CD4-positive, alpha-beta memory T cell (primary cell): ENCODE measurements at regions not wholly inside any gene's neighbourhood (a gene's known extent, or its start where the extent isn't known, plus 50 kb on each side); places are given as distances from the start of the nearest gene placed in this dataset.

Experiments used
- CTCF ChIA-PET: fragments of 350-600 bp; sonication (Branson Sonifier 250); formaldehyde crosslinking; loops from one replicate; lab custom pipeline; 2021; ENCODE audit warnings: inconsistent platforms; ENCODE audit not compliant: partially characterized antibody; lab: Charles Lee
- POLR2A ChIA-PET: fragments of 350-600 bp; sonication (Branson Sonifier 250); formaldehyde crosslinking; loops from one replicate; lab custom pipeline; 2021; ENCODE audit not compliant: partially characterized antibody; lab: Charles Lee
- DNase-seq, 5 donors: peaks; one replicate each; pipeline versions ENCODE4 v3.0.0 to v3.0.0-alpha.2; 2020 to 2022; ENCODE audit warnings: mixed read lengths in 1 of 5
- H3K27ac ChIP-seq: one replicate; pipeline ENCODE4 v1.7.0; 2013; ENCODE audit warnings: low read depth, low read length
- H3K27me3 ChIP-seq: 2 replicates; pipeline ENCODE4 v1.7.0; 2013; ENCODE audit warnings: mild to moderate bottlenecking, low read length, moderate library complexity; ENCODE audit not compliant: insufficient read depth
- H3K36me3 ChIP-seq: 2 replicates; pipeline ENCODE4 v1.7.0; 2013; ENCODE audit warnings: mild to moderate bottlenecking, low read length, moderate library complexity; ENCODE audit not compliant: insufficient read depth
- H3K4me1 ChIP-seq: 2 replicates; pipeline ENCODE4 v1.7.0; 2013; ENCODE audit warnings: mild to moderate bottlenecking, low read length, moderate library complexity; ENCODE audit not compliant: insufficient read depth
- H3K4me3 ChIP-seq, 2 donors: one replicate each; pipeline ENCODE4 v1.7.0; 2013; ENCODE audit warnings: low read length in 2 of 2, mild to moderate bottlenecking in 1 of 2
- H3K9me3 ChIP-seq, 2 donors: one replicate each; pipeline ENCODE4 v1.7.0; 2013; ENCODE audit warnings: low read length in 2 of 2, control low read depth in 1 of 2; ENCODE audit not compliant: control insufficient read depth in 1 of 2
- H3K27ac Mint-ChIP-seq, 7 donors: one replicate each; pipeline ENCODE4 v1.8.0; 2020 to 2021; ENCODE audit warnings: mixed read lengths in 7 of 7, mild to moderate bottlenecking in 6 of 7, inconsistent platforms in 3 of 7, moderate library complexity in 3 of 7
- H3K27me3 Mint-ChIP-seq, 2 donors: one replicate each; pipeline ENCODE4 v1.8.0; 2020 to 2021; ENCODE audit warnings: mixed read lengths in 2 of 2
- H3K36me3 Mint-ChIP-seq, 2 donors: one replicate each; pipeline ENCODE4 v1.8.0; 2020 to 2021; ENCODE audit warnings: mixed read lengths in 2 of 2, inconsistent platforms in 1 of 2, mild to moderate bottlenecking in 1 of 2
- H3K4me1 Mint-ChIP-seq, 4 donors: one replicate each; pipeline ENCODE4 v1.8.0; 2020 to 2021; ENCODE audit warnings: mixed read lengths in 4 of 4, mild to moderate bottlenecking in 1 of 4
- H3K4me3 Mint-ChIP-seq, 8 donors: one replicate each; pipeline ENCODE4 v1.8.0; 2020 to 2021; ENCODE audit warnings: mixed read lengths in 8 of 8, mild to moderate bottlenecking in 7 of 8, moderate library complexity in 6 of 8, inconsistent platforms in 3 of 8
- H3K9me3 Mint-ChIP-seq, 8 donors: one replicate each; pipeline ENCODE4 v1.8.0; 2020 to 2021; ENCODE audit warnings: mixed read lengths in 8 of 8, mild to moderate bottlenecking in 5 of 8, inconsistent platforms in 3 of 8, moderate library complexity in 1 of 8
- intact Hi-C: fragments of 100-400 bp; cut with micrococcal nuclease; formaldehyde crosslinking; loops from one replicate; pipeline ENCODE4 v1.15.1; 2023

- POLR2A ChIA-PET: no interaction called here
- no peak for DNase-seq
- no peak overlapping the region for H3K4me3 Mint-ChIP-seq
- intact Hi-C loops: no loop called here
- Histone ChIP-seq H3K27ac (no peak overlapping the region), H3K4me1 (no peaks in the 10 kb centered on the region), H3K27me3 (no peaks in the 10 kb centered on the region), H3K9me3 (no peaks in the 10 kb centered on the region), H3K4me3 (no peak overlapping the region), H3K36me3 (no peaks in the 10 kb centered on the region)
- peaks cover 0 to under 1% (median under 1%) of the 10 kb centered on the region in 4 donors for H3K4me1 Mint-ChIP-seq
- CTCF ChIA-PET: no interaction called here
- H3K27ac Mint-ChIP-seq: no peak overlapping the region
- no peaks in the 10 kb centered on the region for H3K9me3 Mint-ChIP-seq
- H3K36me3 Mint-ChIP-seq: no peaks in the 10 kb centered on the region
- no peaks in the 10 kb centered on the region for H3K27me3 Mint-ChIP-seq
These were observed 784.6 kb downstream of the RNF144A start for GRCh38 chr2:7701791-7702190.

DNA sequence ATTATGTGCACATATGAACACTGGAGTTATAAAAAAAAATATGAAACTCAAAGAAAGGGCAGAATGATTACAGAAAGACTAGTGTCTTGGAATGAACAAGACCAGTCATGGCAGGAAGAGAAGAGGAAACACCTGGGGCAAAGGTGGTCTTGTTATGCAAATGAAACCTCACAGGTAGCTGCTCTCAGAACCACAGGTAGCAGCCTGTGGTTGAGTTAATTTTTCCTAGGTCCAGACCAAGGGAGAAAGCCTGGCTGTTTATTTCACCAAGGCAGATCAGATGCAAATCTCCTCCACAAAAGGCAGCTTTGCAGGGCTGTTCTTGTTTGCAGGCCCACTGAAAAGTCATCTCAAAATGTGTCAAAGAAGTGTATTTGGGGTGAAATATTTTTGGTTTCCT lies 785.8 kb downstream of the RNF144A start:
- Mint-ChIP-seq H3K36me3 (no peaks in the 10 kb centered on the region), H3K4me1 (no peaks in the 10 kb centered on the region), H3K9me3 (no peaks in the 10 kb centered on the region), H3K27me3 (no peaks in the 10 kb centered on the region), H3K27ac (no peak overlapping the region), H3K4me3 (no peak overlapping the region)
- H3K9me3 ChIP-seq: no peaks in the 10 kb centered on the region
- ChIA-PET CTCF (no interaction called here), POLR2A (no interaction called here)
- no peak for DNase-seq
- no peaks in the 10 kb centered on the region for H3K27me3 ChIP-seq
- intact Hi-C loops: no loop called here
- no peak overlapping the region for H3K4me3 ChIP-seq
- H3K4me1 ChIP-seq: no peaks in the 10 kb centered on the region
- no peaks in the 10 kb centered on the region for H3K36me3 ChIP-seq
- H3K27ac ChIP-seq: no peak overlapping the region

DNA sequence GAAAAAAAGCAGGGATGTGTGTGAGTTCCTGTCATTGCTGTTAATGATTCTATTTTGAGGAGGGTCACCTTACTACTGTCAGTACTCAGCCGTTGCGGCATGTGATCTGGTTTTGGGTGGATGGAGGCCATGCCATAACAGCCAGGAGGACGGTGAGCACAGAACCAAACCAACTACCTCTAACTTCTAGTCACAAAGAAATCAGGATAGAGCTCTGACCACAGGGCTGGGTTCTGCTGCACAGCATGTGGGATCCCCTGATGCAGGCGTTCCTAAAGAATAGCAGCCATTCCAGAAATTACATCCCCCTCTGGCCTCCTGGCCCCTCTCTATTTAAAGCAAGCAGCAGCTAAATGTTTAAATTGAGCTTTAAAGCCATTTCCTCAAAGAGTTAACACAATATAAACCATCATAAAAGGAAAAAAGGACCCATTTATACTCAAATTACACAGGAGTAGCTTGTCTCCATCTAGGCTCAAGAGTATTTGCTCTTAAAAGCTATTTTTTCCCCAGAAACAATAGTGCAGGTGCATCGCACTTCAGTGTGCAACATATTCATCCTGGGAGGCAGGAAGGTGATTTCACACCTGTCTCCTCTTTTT lies 786.4 kb downstream of the RNF144A start:
- Histone ChIP-seq H3K27ac (no peak overlapping the region), H3K27me3 (no peaks in the 10 kb centered on the region), H3K9me3 (no peaks in the 10 kb centered on the region), H3K36me3 (no peaks in the 10 kb centered on the region), H3K4me1 (no peaks in the 10 kb centered on the region), H3K4me3 (no peak overlapping the region)
- DNase-seq: no peak
- Mint-ChIP-seq H3K27ac (no peak overlapping the region), H3K4me1 (no peaks in the 10 kb centered on the region), H3K36me3 (no peaks in the 10 kb centered on the region), H3K9me3 (no peaks in the 10 kb centered on the region), H3K27me3 (no peaks in the 10 kb centered on the region), H3K4me3 (no peak overlapping the region)
- CTCF ChIA-PET: no interaction called here
- intact Hi-C loops: no loop called here
- POLR2A ChIA-PET: no interaction called here

- intact Hi-C loops: no loop called here
- no peaks in the 10 kb centered on the region for H3K9me3 ChIP-seq
- POLR2A ChIA-PET: no interaction called here
- Mint-ChIP-seq H3K27ac (no peak overlapping the region), H3K4me1 (no peaks in the 10 kb centered on the region), H3K27me3 (no peaks in the 10 kb centered on the region), H3K36me3 (no peaks in the 10 kb centered on the region), H3K4me3 (no peak overlapping the region), H3K9me3 (no peaks in the 10 kb centered on the region)
- DNase-seq: no peak
- no peaks in the 10 kb centered on the region for H3K36me3 ChIP-seq
- H3K4me3 ChIP-seq: no peak overlapping the region
- H3K4me1 ChIP-seq: no peaks in the 10 kb centered on the region
- H3K27ac ChIP-seq: no peak overlapping the region
- CTCF ChIA-PET: no interaction called here
- no peaks in the 10 kb centered on the region for H3K27me3 ChIP-seq
These were observed 787.2 kb downstream of the RNF144A start for GRCh38 chr2:7704296-7704865.

GRCh38 chr2:7706791-7707190 lies 789.6 kb downstream of the RNF144A start:
- no peak overlapping the region for H3K27ac Mint-ChIP-seq
- ChIA-PET CTCF (interaction anchor here (1.1 kb wide), 1 partner anchor 35 kb away, joined by 3 read pairs; no protein-coding TSS in a partner anchor), POLR2A (no interaction called here)
- H3K4me3 Mint-ChIP-seq: no peak overlapping the region
- no peaks in the 10 kb centered on the region for H3K4me1 Mint-ChIP-seq
- no peaks in the 10 kb centered on the region for H3K27me3 Mint-ChIP-seq
- Histone ChIP-seq H3K9me3 (no peaks in the 10 kb centered on the region), H3K27ac (no peak overlapping the region), H3K27me3 (no peaks in the 10 kb centered on the region), H3K4me1 (no peaks in the 10 kb centered on the region), H3K36me3 (no peaks in the 10 kb centered on the region), H3K4me3 (no peak overlapping the region)
- H3K36me3 Mint-ChIP-seq: no peaks in the 10 kb centered on the region
- H3K9me3 Mint-ChIP-seq: no peaks in the 10 kb centered on the region
- DNase-seq: no peak
- intact Hi-C loops: no loop called here

- no peak overlapping the region for H3K4me3 Mint-ChIP-seq
- ChIA-PET POLR2A (no interaction called here), CTCF (interaction anchor here (1.1 kb wide), 1 partner anchor 36 kb away, joined by 3 read pairs; no protein-coding TSS in a partner anchor)
These were observed 790.5 kb downstream of the RNF144A start for GRCh38 chr2:7707723-7708122.

GRCh38 chr2:7709907-7710306 lies 792.7 kb downstream of the RNF144A start:
- H3K4me1 ChIP-seq: no peaks in the 10 kb centered on the region
- no peaks in the 10 kb centered on the region for H3K27me3 ChIP-seq
- CTCF ChIA-PET: no interaction called here
- no peak overlapping the region for H3K4me3 ChIP-seq
- no peak overlapping the region for H3K27ac ChIP-seq
- Mint-ChIP-seq H3K27me3 (no peaks in the 10 kb centered on the region), H3K4me1 (no peaks in the 10 kb centered on the region), H3K36me3 (no peaks in the 10 kb centered on the region), H3K27ac (no peak overlapping the region), H3K4me3 (no peak overlapping the region), H3K9me3 (no peaks in the 10 kb centered on the region)
- intact Hi-C loops: no loop called here
- POLR2A ChIA-PET: no interaction called here
- no peaks in the 10 kb centered on the region for H3K36me3 ChIP-seq
- H3K9me3 ChIP-seq: no peaks in the 10 kb centered on the region
- no peak for DNase-seq

More at GRCh38 chr2:7707723-7708122, 790.5 kb downstream of the RNF144A start:
- H3K27ac Mint-ChIP-seq: no peak overlapping the region
- H3K9me3 Mint-ChIP-seq: no peaks in the 10 kb centered on the region
- H3K4me1 ChIP-seq: no peaks in the 10 kb centered on the region
- no peaks in the 10 kb centered on the region for H3K36me3 Mint-ChIP-seq
- no peak overlapping the region for H3K27ac ChIP-seq
- H3K9me3 ChIP-seq: no peaks in the 10 kb centered on the region
- intact Hi-C loops: no loop called here
- no peaks in the 10 kb centered on the region for H3K36me3 ChIP-seq
- H3K27me3 ChIP-seq: no peaks in the 10 kb centered on the region
- no peak overlapping the region for H3K4me3 ChIP-seq
- H3K4me1 Mint-ChIP-seq: no peaks in the 10 kb centered on the region
- H3K27me3 Mint-ChIP-seq: no peaks in the 10 kb centered on the region
- no peak for DNase-seq
